H1 (cell line): ENCODE measurements at regions not wholly inside any gene's neighbourhood (a gene's known extent, or its start where the extent isn't known, plus 50 kb on each side); places are given as distances from the start of the nearest gene placed in this dataset.

Source experiments
- CTCF ChIA-PET: fragments of 300-600 bp; sonication (Branson Sonifier 250); formaldehyde crosslinking; loops from one replicate; lab custom pipeline; 2021; ENCODE audit not compliant: partially characterized antibody; lab: Charles Lee
- POLR2A ChIA-PET: fragments of 300-600 bp; sonication (Branson Sonifier 250); formaldehyde crosslinking; loops from one replicate; lab custom pipeline; 2021; ENCODE audit warnings: inconsistent platforms; ENCODE audit not compliant: partially characterized antibody; lab: Charles Lee
- DNase-seq, 2 experiments: peaks; one replicate each; pipeline versions ENCODE4 v3.0.0 to v3.0.0-alpha.2; 2010 to 2022; ENCODE audit warnings: low spot score in 2 of 2, low read depth in 1 of 2, mixed read lengths in 1 of 2
- FAIRE-seq: peaks from 2 replicates; lab custom pipeline; 2011; peaks lifted over from hg19 to GRCh38; lab: Jason Lieb, UNC
- H2AFZ ChIP-seq: 2 replicates; pipeline ENCODE4 v1.8.1; 2012; ENCODE audit warnings: low read length, inconsistent platforms
- H2AK5ac ChIP-seq: 2 replicates; pipeline ENCODE4 v1.6.1; 2013; ENCODE audit warnings: low read depth, low read length
- H2BK120ac ChIP-seq: replicated peaks from 2 replicates; pipeline ENCODE3; 2013; ENCODE audit warnings: low read depth, low read length, inconsistent platforms
- H2BK12ac ChIP-seq: 2 replicates; pipeline ENCODE4 v1.6.1; 2013; ENCODE audit warnings: low read depth, low read length
- H2BK15ac ChIP-seq: 2 replicates; pipeline ENCODE4 v1.6.1; 2013; ENCODE audit warnings: low read length
- H2BK20ac ChIP-seq: 2 replicates; pipeline ENCODE4 v1.6.1; 2013; ENCODE audit warnings: low read length
- H2BK5ac ChIP-seq: 2 replicates; pipeline ENCODE4 v1.6.1; 2013; ENCODE audit warnings: low read depth, low read length
- H3K14ac ChIP-seq: 2 replicates; pipeline ENCODE4 v1.6.1; 2013; ENCODE audit warnings: inconsistent platforms; ENCODE audit not compliant: insufficient read length
- H3K18ac ChIP-seq: 2 replicates; pipeline ENCODE4 v1.6.1; 2013; ENCODE audit warnings: low read length; ENCODE audit errors: extremely low read depth
- H3K23ac ChIP-seq: 2 replicates; pipeline ENCODE4 v1.6.1; 2013; ENCODE audit warnings: inconsistent platforms; ENCODE audit not compliant: insufficient read length
- H3K23me2 ChIP-seq: 2 replicates; pipeline ENCODE4 v1.6.1; 2013; ENCODE audit warnings: low read depth, low read length
- H3K27ac ChIP-seq: 2 replicates; pipeline ENCODE4 v1.6.1; 2011; ENCODE audit warnings: low read depth, low read length, inconsistent platforms
- H3K27me3 ChIP-seq, 4 experiments: replicated peaks in 1 of 4; 1 replicate in 1 of 4; 2 replicates in 3 of 4; pipeline versions ENCODE4 v1.6.1 to v1.8.1; 2011 to 2013; ENCODE audit warnings: low read length in 3 of 4, mild to moderate bottlenecking in 3 of 4, inconsistent platforms in 2 of 4, mixed read lengths in 2 of 4, moderate library complexity in 1 of 4; ENCODE audit not compliant: control insufficient read depth in 3 of 4, insufficient read depth in 3 of 4; ENCODE audit errors: extremely low read depth in 1 of 4
- H3K36me3 ChIP-seq, 4 experiments: 2 replicates each; pipeline versions ENCODE4 v1.6.1 to v1.8.1; 2011 to 2013; ENCODE audit warnings: mild to moderate bottlenecking in 4 of 4, low read length in 3 of 4, moderate library complexity in 2 of 4, control low read depth in 1 of 4, inconsistent platforms in 1 of 4; ENCODE audit not compliant: insufficient read depth in 4 of 4, control insufficient read depth in 2 of 4
- H3K4ac ChIP-seq: replicated peaks from 2 replicates; pipeline ENCODE3; 2013; ENCODE audit warnings: low read length, low read depth, mixed read lengths, inconsistent platforms; ENCODE audit not compliant: insufficient read length
- H3K4me1 ChIP-seq, 4 experiments: replicated peaks in 1 of 4; 1 replicate in 1 of 4; 2 replicates in 3 of 4; pipeline versions ENCODE4 v1.6.1 to v1.8.1; 2011 to 2013; ENCODE audit warnings: low read length in 3 of 4, inconsistent platforms in 2 of 4, mixed read lengths in 1 of 4; ENCODE audit not compliant: insufficient read depth in 4 of 4, control insufficient read depth in 3 of 4
- H3K4me2 ChIP-seq, 2 experiments: 2 replicates each; pipeline versions ENCODE4 v1.6.1 to v1.8.1; 2011 to 2013; ENCODE audit warnings: low read depth in 2 of 2, low read length in 2 of 2, control low read depth in 1 of 2, inconsistent platforms in 1 of 2, mild to moderate bottlenecking in 1 of 2; ENCODE audit not compliant: insufficient read depth in 1 of 2
- H3K4me3 ChIP-seq, 4 experiments: fragments of 200-600, 300-600 bp in 1 of 4; sonication (generic), shearing (Covaris generic), sonication (Bioruptor Twin) in 1 of 4; 2 replicates each; pipeline versions ENCODE4 v1.5.1 to v1.8.1; 2011 to 2016; ENCODE audit warnings: low read length in 4 of 4, low read depth in 3 of 4, control low read depth in 2 of 4, inconsistent platforms in 2 of 4, mild to moderate bottlenecking in 2 of 4, mixed read lengths in 1 of 4, moderate library complexity in 1 of 4; ENCODE audit not compliant: insufficient read depth in 2 of 4; ENCODE audit errors: extremely low read depth in 1 of 4
- H3K56ac ChIP-seq: replicated peaks from 2 replicates; pipeline ENCODE3; 2013; ENCODE audit warnings: low read depth, mild to moderate bottlenecking, mixed read lengths, low read length, inconsistent platforms; ENCODE audit not compliant: insufficient read length
- H3K79me1 ChIP-seq: 2 replicates; pipeline ENCODE4 v1.6.1; 2013; ENCODE audit warnings: low read depth, low read length, control low read depth
- H3K79me2 ChIP-seq, 2 experiments: 2 replicates each; pipeline versions ENCODE4 v1.6.1 to v1.8.1; 2012 to 2013; ENCODE audit warnings: low read length in 2 of 2, mild to moderate bottlenecking in 2 of 2, inconsistent platforms in 1 of 2; ENCODE audit not compliant: insufficient read depth in 2 of 2, control insufficient read depth in 1 of 2
- H3K9ac ChIP-seq, 4 experiments: replicated peaks in 1 of 4; 1 replicate in 1 of 4; 2 replicates in 3 of 4; pipeline versions ENCODE4 v1.6.1 to v1.8.1; 2011 to 2013; ENCODE audit warnings: low read depth in 3 of 4, low read length in 3 of 4, control low read depth in 2 of 4, mild to moderate bottlenecking in 2 of 4, moderate library complexity in 2 of 4, inconsistent platforms in 1 of 4; ENCODE audit errors: extremely low read depth in 1 of 4
- H3K9me3 ChIP-seq, 2 experiments: 2 replicates each; pipeline versions ENCODE4 v1.6.1 to v1.8.1; 2012 to 2013; ENCODE audit warnings: mild to moderate bottlenecking in 2 of 2, moderate library complexity in 2 of 2, control low read depth in 1 of 2, inconsistent platforms in 1 of 2, low read depth in 1 of 2, low read length in 1 of 2, mixed read lengths in 1 of 2; ENCODE audit not compliant: insufficient read depth in 2 of 2
- H4K20me1 ChIP-seq, 2 experiments: replicated peaks in 1 of 2; 2 replicates each; pipeline versions ENCODE3 to v1.8.1; 2011 to 2013; ENCODE audit warnings: inconsistent platforms in 2 of 2, low read length in 2 of 2, mild to moderate bottlenecking in 1 of 2; ENCODE audit not compliant: insufficient read depth in 2 of 2, control insufficient read depth in 1 of 2
- H4K5ac ChIP-seq: 2 replicates; pipeline ENCODE4 v1.6.1; 2013; ENCODE audit warnings: low read length, low read depth, mixed read lengths, inconsistent platforms; ENCODE audit not compliant: insufficient read length
- H4K8ac ChIP-seq: 2 replicates; pipeline ENCODE4 v1.8.0; 2013; ENCODE audit warnings: mild to moderate bottlenecking, moderate library complexity, low read length, inconsistent platforms; ENCODE audit not compliant: insufficient read depth; ENCODE audit errors: extremely low read depth
- H4K91ac ChIP-seq: replicated peaks from 2 replicates; pipeline ENCODE3; 2013; ENCODE audit warnings: low read length, mixed read lengths, inconsistent platforms; ENCODE audit not compliant: insufficient read length
- E2F6 ChIP-seq: IDR thresholded peaks from 2 replicates; pipeline ENCODE4 v1.6.1; 2012; ENCODE audit warnings: inconsistent platforms
- GABPA ChIP-seq: IDR thresholded peaks from 2 replicates; pipeline ENCODE4 v1.6.1; 2011; ENCODE audit warnings: mild to moderate bottlenecking, low read length, moderate library complexity, borderline replicate concordance; ENCODE audit not compliant: insufficient read depth
- GTF2F1 ChIP-seq: IDR thresholded peaks from 2 replicates; pipeline ENCODE4 v1.6.1; 2012; ENCODE audit warnings: low read depth, low read length, improper control_type of control experiment, borderline replicate concordance
- KDM1A ChIP-seq: fragments of 200-600, 300-600 bp; sonication (generic); IDR thresholded peaks from 2 replicates; pipeline ENCODE4 v1.7.1; 2016; ENCODE audit warnings: mild to moderate bottlenecking, low read length, borderline replicate concordance
- SP1 ChIP-seq: IDR thresholded peaks from 2 replicates; pipeline ENCODE4 v1.6.1; 2011; ENCODE audit warnings: low read depth, low read length
- YY1 ChIP-seq: IDR thresholded peaks from 2 replicates; pipeline ENCODE4 v1.6.1; 2011; ENCODE audit warnings: low read depth, mild to moderate bottlenecking, low read length
- WGBS, 2 experiments: shearing (Covaris generic) in 1 of 2; methylation state at CpG; one replicate each; pipeline versions ENCODE4 v1.1.6 to v1.1.7; 2013 to 2015; ENCODE audit warnings: low lambda C conversion rate in 2 of 2, mixed read lengths in 2 of 2, inconsistent platforms in 1 of 2, low coverage in 1 of 2, missing lambda C conversion rate in 1 of 2; ENCODE audit not compliant: insufficient replicate concordance in 2 of 2, insufficient coverage in 1 of 2, insufficient read length in 1 of 2; ENCODE audit errors: extremely low coverage in 1 of 2, missing lambda C conversion rate in 1 of 2; 5-methylcytosine and 5-hydroxymethylcytosine counted together
- TF ChIP-seq, protein P1 (sequence below): IDR thresholded peaks from 2 replicates; pipeline ENCODE4 v1.6.1; 2012; ENCODE audit warnings: inconsistent platforms
- TF ChIP-seq, protein P2 (sequence below), 3 experiments: IDR thresholded peaks; 1 replicate in 2 of 3; 2 replicates in 1 of 3; pipeline versions ENCODE4 v1.5.1 to v1.6.1; 2011; ENCODE audit warnings: low read length in 3 of 3, mild to moderate bottlenecking in 3 of 3, inconsistent platforms in 2 of 3, low read depth in 1 of 3, moderate library complexity in 1 of 3; ENCODE audit not compliant: insufficient read depth in 1 of 3; ENCODE audit errors: control extremely low read depth in 1 of 3

DNA sequence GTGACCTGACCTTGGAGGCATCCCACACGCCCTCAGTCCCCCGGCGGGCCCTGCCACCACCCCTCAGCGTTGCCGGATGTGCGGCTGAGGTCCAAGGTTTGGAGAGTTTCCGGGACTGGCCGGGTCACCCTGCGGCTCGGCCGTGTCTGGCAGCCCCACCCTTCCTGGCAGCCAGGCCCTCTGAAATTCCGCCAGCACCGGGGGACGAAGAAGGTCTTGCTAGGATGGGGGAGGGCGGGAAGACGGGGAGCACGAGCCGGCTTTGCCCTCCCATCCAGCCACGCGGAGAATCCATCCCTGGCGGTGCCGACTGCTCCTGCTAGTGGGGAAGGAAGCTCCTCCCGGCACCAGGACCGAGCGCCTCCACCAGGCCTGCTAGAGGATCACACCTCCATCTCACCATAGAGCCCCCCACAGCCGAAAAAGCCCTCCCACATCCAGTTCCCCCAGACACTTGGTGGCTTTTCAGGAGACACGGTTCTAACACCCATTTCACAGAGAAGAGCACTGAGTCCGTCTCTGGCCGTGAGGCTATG lies 81.5 kb downstream of the CPN2 start:
- Histone ChIP-seq H3K79me2 (no peaks in the 10 kb centered on the region), H4K5ac (no peak overlapping the region), H3K4me1 (peaks cover 0 to 17% (median 6%) of the 10 kb centered on the region in 4 experiments; a peak in 6 of 7 replicates), H2AFZ (no peak overlapping the region), H3K23me2 (no peaks in the 10 kb centered on the region), H3K79me1 (no peaks in the 10 kb centered on the region), H3K4me3 (no peak overlapping the region), H3K9me3 (no peaks in the 10 kb centered on the region), H3K36me3 (no peaks in the 10 kb centered on the region), H2BK20ac (peak overlapping the region; percentile 13; the same call in 1 of the 2 replicates), H3K23ac (no peak overlapping the region), H3K27ac (no peak overlapping the region), H4K20me1 (no peaks in the 10 kb centered on the region), H3K4ac (no peak overlapping the region), H3K27me3 (peaks cover 0 to 4% (median 1%) of the 10 kb centered on the region in 4 experiments; a peak in 2 of 7 replicates), H3K9ac (no peak overlapping the region), H3K4me2 (peak overlapping the region in 1 of 2 experiments; percentile 8; a peak in 3 of 4 replicates), H3K56ac (no peak overlapping the region), H2BK12ac (peak overlapping the region; percentile 12; the same call in 1 of the 2 replicates), H2BK5ac (no peak overlapping the region), H2BK15ac (no peak overlapping the region), H3K14ac (no peak overlapping the region), H3K18ac (no peak overlapping the region; the same call in 1 of the 2 replicates), H2AK5ac (no peak overlapping the region), H4K8ac (no peak overlapping the region), H2BK120ac (no peak overlapping the region), H4K91ac (no peak overlapping the region)
- DNase-seq = peak; percentile 41 to 79
- FAIRE-seq = peak; percentile 28
- ChIA-PET POLR2A (interaction anchor here (0.7 to 1.8 kb wide), 8 partner anchors 9 to 133 kb away, joined by 3 to 5 read pairs (median 3); no protein-coding TSS in a partner anchor), CTCF (interaction anchor here (0.6 to 7.5 kb wide), 41 partner anchors 9 to 489 kb away, joined by 3 to 79 read pairs (median 4); partner anchors contain the start of gene HES1)
- 51% methylated on average over 28 of the region's 29 CpGs; no CpG with 5 or more reads in 1 of the 2 experiments for WGBS, 2 experiments
- TF ChIP-seq, protein P1, sequence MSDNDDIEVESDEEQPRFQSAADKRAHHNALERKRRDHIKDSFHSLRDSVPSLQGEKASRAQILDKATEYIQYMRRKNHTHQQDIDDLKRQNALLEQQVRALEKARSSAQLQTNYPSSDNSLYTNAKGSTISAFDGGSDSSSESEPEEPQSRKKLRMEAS = peak; percentile 93
- TF ChIP-seq YY1 (no peak), SP1 (0 out of 2 replicates have a peak, but pooled peaks have one; percentile 26), E2F6 (peak; percentile 95), GABPA (peak; percentile 36; the same call in 1 of the 2 replicates), KDM1A (0 out of 2 replicates have a peak, but pooled peaks have one; percentile 14), GTF2F1 (0 out of 2 replicates have a peak, but pooled peaks have one; percentile 46)
- TF ChIP-seq, protein P2, sequence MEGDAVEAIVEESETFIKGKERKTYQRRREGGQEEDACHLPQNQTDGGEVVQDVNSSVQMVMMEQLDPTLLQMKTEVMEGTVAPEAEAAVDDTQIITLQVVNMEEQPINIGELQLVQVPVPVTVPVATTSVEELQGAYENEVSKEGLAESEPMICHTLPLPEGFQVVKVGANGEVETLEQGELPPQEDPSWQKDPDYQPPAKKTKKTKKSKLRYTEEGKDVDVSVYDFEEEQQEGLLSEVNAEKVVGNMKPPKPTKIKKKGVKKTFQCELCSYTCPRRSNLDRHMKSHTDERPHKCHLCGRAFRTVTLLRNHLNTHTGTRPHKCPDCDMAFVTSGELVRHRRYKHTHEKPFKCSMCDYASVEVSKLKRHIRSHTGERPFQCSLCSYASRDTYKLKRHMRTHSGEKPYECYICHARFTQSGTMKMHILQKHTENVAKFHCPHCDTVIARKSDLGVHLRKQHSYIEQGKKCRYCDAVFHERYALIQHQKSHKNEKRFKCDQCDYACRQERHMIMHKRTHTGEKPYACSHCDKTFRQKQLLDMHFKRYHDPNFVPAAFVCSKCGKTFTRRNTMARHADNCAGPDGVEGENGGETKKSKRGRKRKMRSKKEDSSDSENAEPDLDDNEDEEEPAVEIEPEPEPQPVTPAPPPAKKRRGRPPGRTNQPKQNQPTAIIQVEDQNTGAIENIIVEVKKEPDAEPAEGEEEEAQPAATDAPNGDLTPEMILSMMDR (IDR thresholded peaks at IDR 0.05; ENCODE audit: control extremely low read depth in 1 of 3, insufficient read depth in 1 of 3, low read depth in 1 of 3, low read length in 3 of 3) = peak in 2 of 3 experiments; percentile 79 to 89; a peak in 3 of 4 replicates
